Keratinocyte (primary cell): ENCODE measurements at regions not wholly inside any gene's neighbourhood (a gene's known extent, or its start where the extent isn't known, plus 50 kb on each side); places are given as distances from the start of the nearest gene placed in this dataset.

ENCODE experiments used
- DNase-seq: peaks from one replicate; pipeline ENCODE4 v3.0.0-alpha.2; 2011; ENCODE audit warnings: low read depth, missing footprints, low spot score
- FAIRE-seq: peaks from 2 replicates; lab custom pipeline; 2011; peaks lifted over from hg19 to GRCh38; lab: Jason Lieb, UNC
- H2AFZ ChIP-seq: 2 replicates; pipeline ENCODE4 v1.6.0; 2012; ENCODE audit warnings: low read length, control low read depth, inconsistent platforms; ENCODE audit not compliant: control insufficient read depth
- H3K27ac ChIP-seq: 2 replicates; pipeline ENCODE4 v1.5.1; 2011; ENCODE audit warnings: low read length; ENCODE audit not compliant: control insufficient read depth, insufficient read depth
- H3K27me3 ChIP-seq: 3 replicates; pipeline ENCODE4 v1.6.0; 2011; ENCODE audit warnings: low read length; ENCODE audit not compliant: control insufficient read depth, insufficient read depth; ENCODE audit errors: extremely low read depth
- H3K36me3 ChIP-seq, 2 experiments: 2 replicates in 1 of 2; 3 replicates in 1 of 2; pipeline ENCODE4 v1.5.1; 2011; ENCODE audit warnings: low read length in 2 of 2, mild to moderate bottlenecking in 1 of 2; ENCODE audit not compliant: control insufficient read depth in 2 of 2, insufficient read depth in 2 of 2; ENCODE audit errors: extremely low read depth in 1 of 2
- H3K4me1 ChIP-seq: 3 replicates; pipeline ENCODE4 v1.5.1; 2011; ENCODE audit warnings: low read length; ENCODE audit not compliant: control insufficient read depth, insufficient read depth; ENCODE audit errors: extremely low read depth
- H3K4me2 ChIP-seq: 3 replicates; pipeline ENCODE4 v1.6.0; 2011; ENCODE audit warnings: low read depth, low read length; ENCODE audit not compliant: control insufficient read depth, insufficient read depth; ENCODE audit errors: extremely low read depth
- H3K4me3 ChIP-seq, 3 experiments: fragments of 200-600 bp in 1 of 3; sonication (generic) in 1 of 3; 2 replicates in 2 of 3; 3 replicates in 1 of 3; pipeline ENCODE4 v1.5.1; 2011 to 2016; ENCODE audit warnings: low read length in 3 of 3, mild to moderate bottlenecking in 3 of 3, control low read depth in 2 of 3, inconsistent platforms in 1 of 3, low read depth in 1 of 3, mixed read lengths in 1 of 3, mixed run types in 1 of 3, moderate library complexity in 1 of 3; ENCODE audit not compliant: control insufficient read depth in 2 of 3, insufficient read depth in 2 of 3; ENCODE audit errors: extremely low read depth in 1 of 3
- H3K79me2 ChIP-seq: 2 replicates; pipeline ENCODE4 v1.6.0; 2012; ENCODE audit warnings: low read length; ENCODE audit not compliant: control insufficient read depth, insufficient read depth
- H3K9ac ChIP-seq: 3 replicates; pipeline ENCODE4 v1.6.0; 2011; ENCODE audit warnings: low read length; ENCODE audit not compliant: control insufficient read depth, insufficient read depth; ENCODE audit errors: extremely low read depth
- H3K9me1 ChIP-seq: 3 replicates; pipeline ENCODE4 v1.6.0; 2011; ENCODE audit warnings: low read length; ENCODE audit not compliant: control insufficient read depth, insufficient read depth; ENCODE audit errors: extremely low read depth
- H3K9me3 ChIP-seq: 2 replicates; pipeline ENCODE4 v1.5.1; 2012; ENCODE audit warnings: low read depth, low read length; ENCODE audit not compliant: control insufficient read depth
- H4K20me1 ChIP-seq: 3 replicates; pipeline ENCODE4 v1.6.0; 2011; ENCODE audit warnings: low read length; ENCODE audit not compliant: control insufficient read depth, insufficient read depth; ENCODE audit errors: extremely low read depth
- EZH2 ChIP-seq: IDR thresholded peaks from one replicate; pipeline ENCODE4 v1.6.1; 2012; ENCODE audit warnings: inconsistent platforms, mild to moderate bottlenecking, low read length, moderate library complexity
- dilution Hi-C: fragments of 300-500 bp; cut with MboI; formaldehyde crosslinking; loops from one replicate; pipeline ENCODE4 v1.7.0; 2020; ENCODE audit warnings: low sequenced_read_pairs; ENCODE audit not compliant: extremely low pct_ligation_motif_present
- TF ChIP-seq, protein P1 (sequence below), 3 experiments: IDR thresholded peaks in 1 of 3; conservative IDR thresholded peaks in 1 of 3; optimal IDR thresholded peaks in 1 of 3; 2 replicates in 2 of 3; 3 replicates in 1 of 3; pipeline versions ENCODE3 to v1.5.1; 2011; ENCODE audit warnings: low read length in 3 of 3, mild to moderate bottlenecking in 3 of 3, moderate library complexity in 2 of 3, control low read depth in 1 of 3, inconsistent platforms in 1 of 3; ENCODE audit not compliant: insufficient read depth in 2 of 3; ENCODE audit errors: extremely low read depth in 1 of 3

DNA sequence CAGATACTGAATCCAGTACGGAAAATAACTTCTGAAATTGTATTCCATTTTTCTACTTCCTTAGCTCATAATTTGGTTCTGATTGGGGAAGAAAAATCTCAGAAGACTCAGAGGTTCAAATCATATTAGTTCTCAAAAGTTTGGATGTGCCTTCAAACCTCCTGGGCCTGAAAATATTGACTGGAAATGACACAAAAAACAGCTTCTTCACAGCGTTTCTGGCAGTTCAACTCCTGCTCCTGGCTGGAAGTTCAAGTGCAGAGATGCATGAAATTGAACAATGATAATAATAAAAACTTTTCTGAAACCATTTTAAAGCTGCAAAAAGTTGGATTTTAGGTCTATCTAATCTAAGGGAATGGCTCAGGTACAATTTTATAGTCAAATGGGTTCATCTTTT lies 1459.9 kb upstream of the CELF4 start:
- Histone ChIP-seq H3K27me3 (no peaks in the 10 kb centered on the region), H3K27ac (no peak overlapping the region), H3K36me3 (no peaks in the 10 kb centered on the region), H3K4me2 (no peak overlapping the region), H2AFZ (no peak overlapping the region), H3K9me3 (no peaks in the 10 kb centered on the region), H3K4me3 (no peak overlapping the region), H3K4me1 (no peaks in the 10 kb centered on the region), H4K20me1 (no peaks in the 10 kb centered on the region), H3K79me2 (no peaks in the 10 kb centered on the region), H3K9me1 (no peaks in the 10 kb centered on the region), H3K9ac (no peak overlapping the region)
- no peak for TF ChIP-seq EZH2
- TF ChIP-seq, protein P1, sequence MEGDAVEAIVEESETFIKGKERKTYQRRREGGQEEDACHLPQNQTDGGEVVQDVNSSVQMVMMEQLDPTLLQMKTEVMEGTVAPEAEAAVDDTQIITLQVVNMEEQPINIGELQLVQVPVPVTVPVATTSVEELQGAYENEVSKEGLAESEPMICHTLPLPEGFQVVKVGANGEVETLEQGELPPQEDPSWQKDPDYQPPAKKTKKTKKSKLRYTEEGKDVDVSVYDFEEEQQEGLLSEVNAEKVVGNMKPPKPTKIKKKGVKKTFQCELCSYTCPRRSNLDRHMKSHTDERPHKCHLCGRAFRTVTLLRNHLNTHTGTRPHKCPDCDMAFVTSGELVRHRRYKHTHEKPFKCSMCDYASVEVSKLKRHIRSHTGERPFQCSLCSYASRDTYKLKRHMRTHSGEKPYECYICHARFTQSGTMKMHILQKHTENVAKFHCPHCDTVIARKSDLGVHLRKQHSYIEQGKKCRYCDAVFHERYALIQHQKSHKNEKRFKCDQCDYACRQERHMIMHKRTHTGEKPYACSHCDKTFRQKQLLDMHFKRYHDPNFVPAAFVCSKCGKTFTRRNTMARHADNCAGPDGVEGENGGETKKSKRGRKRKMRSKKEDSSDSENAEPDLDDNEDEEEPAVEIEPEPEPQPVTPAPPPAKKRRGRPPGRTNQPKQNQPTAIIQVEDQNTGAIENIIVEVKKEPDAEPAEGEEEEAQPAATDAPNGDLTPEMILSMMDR (optimal IDR thresholded peaks at IDR 0.05 in 1 of 3, IDR thresholded peaks at IDR 0.05 in 1 of 3, conservative IDR thresholded peaks at IDR 0.05 in 1 of 3; ENCODE audit: extremely low read depth in 1 of 3, insufficient read depth in 2 of 3, low read length in 3 of 3) = no peak
- dilution Hi-C loops = no loop called here
- no peak for FAIRE-seq
- DNase-seq = no peak

DNA sequence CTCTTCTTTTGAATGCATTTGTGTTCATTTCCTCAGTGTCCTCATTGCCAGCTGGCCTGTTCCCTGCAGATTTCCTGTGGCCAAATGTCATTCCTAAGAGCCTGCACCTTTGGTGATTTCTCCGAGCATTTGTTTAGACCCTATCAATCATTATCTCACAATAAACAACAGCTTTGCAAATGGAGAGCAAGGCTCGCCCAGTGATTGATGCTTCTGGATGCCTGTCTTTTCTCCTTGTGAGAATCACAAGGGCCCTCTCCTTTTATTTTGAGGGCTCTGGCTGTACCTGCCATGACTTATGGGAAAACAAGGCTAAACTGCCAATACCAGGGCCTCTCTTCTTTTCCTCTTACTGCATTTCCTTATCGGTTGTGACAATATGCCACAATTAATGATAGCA lies 1454.4 kb upstream of the CELF4 start:
- H4K20me1 ChIP-seq = no peaks in the 10 kb centered on the region
- no peak overlapping the region for H3K4me3 ChIP-seq
- H3K9me3 ChIP-seq = no peaks in the 10 kb centered on the region
- no peak overlapping the region for H3K4me2 ChIP-seq
- H3K79me2 ChIP-seq = no peaks in the 10 kb centered on the region
- H2AFZ ChIP-seq = no peak overlapping the region
- dilution Hi-C loops = no loop called here
- no peak for FAIRE-seq
- TF ChIP-seq, protein P1 (optimal IDR thresholded peaks at IDR 0.05 in 1 of 3, IDR thresholded peaks at IDR 0.05 in 1 of 3, conservative IDR thresholded peaks at IDR 0.05 in 1 of 3; ENCODE audit: extremely low read depth in 1 of 3, insufficient read depth in 2 of 3, low read length in 3 of 3) = no peak
- no peak for TF ChIP-seq EZH2
- no peak overlapping the region for H3K27ac ChIP-seq
- no peaks in the 10 kb centered on the region for H3K36me3 ChIP-seq
- H3K9ac ChIP-seq = no peak overlapping the region
- H3K4me1 ChIP-seq = no peaks in the 10 kb centered on the region
- H3K9me1 ChIP-seq = no peaks in the 10 kb centered on the region
- DNase-seq = no peak
- H3K27me3 ChIP-seq = no peaks in the 10 kb centered on the region
